ENCODE measurements at regions not wholly inside any gene's neighbourhood (a gene's known extent, or its start where the extent isn't known, plus 50 kb on each side); places are given as distances from the start of the nearest gene placed in this dataset.

- H3F3A ChIP-seq (ENCODE audit: insufficient read depth) = no peaks in the 10 kb centered on the region
- TF ChIP-seq, protein P1, sequence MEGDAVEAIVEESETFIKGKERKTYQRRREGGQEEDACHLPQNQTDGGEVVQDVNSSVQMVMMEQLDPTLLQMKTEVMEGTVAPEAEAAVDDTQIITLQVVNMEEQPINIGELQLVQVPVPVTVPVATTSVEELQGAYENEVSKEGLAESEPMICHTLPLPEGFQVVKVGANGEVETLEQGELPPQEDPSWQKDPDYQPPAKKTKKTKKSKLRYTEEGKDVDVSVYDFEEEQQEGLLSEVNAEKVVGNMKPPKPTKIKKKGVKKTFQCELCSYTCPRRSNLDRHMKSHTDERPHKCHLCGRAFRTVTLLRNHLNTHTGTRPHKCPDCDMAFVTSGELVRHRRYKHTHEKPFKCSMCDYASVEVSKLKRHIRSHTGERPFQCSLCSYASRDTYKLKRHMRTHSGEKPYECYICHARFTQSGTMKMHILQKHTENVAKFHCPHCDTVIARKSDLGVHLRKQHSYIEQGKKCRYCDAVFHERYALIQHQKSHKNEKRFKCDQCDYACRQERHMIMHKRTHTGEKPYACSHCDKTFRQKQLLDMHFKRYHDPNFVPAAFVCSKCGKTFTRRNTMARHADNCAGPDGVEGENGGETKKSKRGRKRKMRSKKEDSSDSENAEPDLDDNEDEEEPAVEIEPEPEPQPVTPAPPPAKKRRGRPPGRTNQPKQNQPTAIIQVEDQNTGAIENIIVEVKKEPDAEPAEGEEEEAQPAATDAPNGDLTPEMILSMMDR (IDR thresholded peaks at IDR 0.05; ENCODE audit: insufficient read depth, low read length, poor library complexity, severe bottlenecking) = no peak
- TF ChIP-seq EZH2phosphoT487 (conservative IDR thresholded peaks at IDR 0.05; ENCODE audit: low read length) = no peak
- no peaks in the 10 kb centered on the region for H3K9me2 ChIP-seq (replicated peaks; ENCODE audit: insufficient read depth, low read length)
- H3K27ac ChIP-seq (ENCODE audit: low read depth, low read length) = no peak overlapping the region
- no peaks in the 10 kb centered on the region for H3K27me3 ChIP-seq (ENCODE audit: low read length)
- no peak overlapping the region for H3K4me2 ChIP-seq (ENCODE audit: low read depth, low read length, poor library complexity, severe bottlenecking)
- H2AFZ ChIP-seq (ENCODE audit: low read depth, low read length, severe bottlenecking) = no peak overlapping the region
- H3K9ac ChIP-seq (ENCODE audit: low read length) = no peak overlapping the region
- no peaks in the 10 kb centered on the region for H4K20me1 ChIP-seq (ENCODE audit: low read depth, low read length)
- H3K9me3 ChIP-seq (ENCODE audit: insufficient read depth, low read length) = no peaks in the 10 kb centered on the region
- H3K4me3 ChIP-seq (ENCODE audit: insufficient read depth, low read length, poor library complexity, severe bottlenecking) = no peak overlapping the region
- H3K79me2 ChIP-seq (ENCODE audit: insufficient read depth, low read length) = no peaks in the 10 kb centered on the region
- H3K36me3 ChIP-seq (ENCODE audit: low read length) = no peaks in the 10 kb centered on the region
Measured at GRCh38 chr22:48501231-48501750, 1326.4 kb downstream of the BRD1 start.

DNA sequence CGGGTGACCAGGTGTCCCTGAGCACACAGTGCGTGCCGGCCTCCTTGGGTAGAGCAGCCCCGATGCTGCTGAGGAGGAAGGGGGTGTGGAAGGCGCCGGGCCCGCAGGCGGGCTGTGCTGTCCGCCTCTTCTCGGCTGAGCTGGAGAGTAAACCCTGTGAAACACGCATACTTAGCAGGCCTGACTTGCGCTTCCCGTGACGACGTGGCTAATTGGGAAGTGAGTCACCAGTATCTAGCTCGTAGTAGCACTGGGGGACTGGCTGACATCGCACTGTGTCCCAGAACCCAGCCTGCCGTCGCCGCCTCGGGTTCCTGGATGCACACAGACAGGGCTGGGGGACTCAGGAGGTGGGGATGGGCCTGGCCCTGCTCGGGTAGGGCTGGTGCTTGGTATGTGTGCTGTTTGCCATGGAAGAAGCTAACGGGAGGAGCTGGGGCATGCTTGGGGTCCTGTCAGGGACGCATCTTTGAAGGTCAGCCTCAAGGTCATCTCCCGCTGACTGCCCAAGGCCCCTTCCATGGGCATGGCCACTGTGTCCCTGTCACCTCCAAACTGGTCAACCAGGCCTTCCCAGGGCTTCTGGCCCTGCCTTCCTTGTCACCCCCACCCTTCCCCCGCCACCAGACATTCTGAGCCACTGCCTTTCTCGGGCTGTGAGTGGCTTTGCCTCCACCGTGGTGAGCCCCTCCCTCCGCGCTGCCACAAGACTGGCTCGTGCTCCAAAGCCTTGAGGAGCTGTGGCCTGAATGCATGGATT is 1327.0 kb downstream of the BRD1 start:
- Histone ChIP-seq H2AFZ (ENCODE audit: low read depth, low read length, severe bottlenecking) (no peak overlapping the region), H3K27me3 (ENCODE audit: low read length) (no peaks in the 10 kb centered on the region), H3F3A (ENCODE audit: insufficient read depth) (no peaks in the 10 kb centered on the region), H3K36me3 (ENCODE audit: low read length) (no peaks in the 10 kb centered on the region), H3K9ac (ENCODE audit: low read length) (no peak overlapping the region), H3K79me2 (ENCODE audit: insufficient read depth, low read length) (no peaks in the 10 kb centered on the region), H3K9me2 (replicated peaks; ENCODE audit: insufficient read depth, low read length) (no peaks in the 10 kb centered on the region), H4K20me1 (ENCODE audit: low read depth, low read length) (no peaks in the 10 kb centered on the region), H3K9me3 (ENCODE audit: insufficient read depth, low read length) (no peaks in the 10 kb centered on the region), H3K4me2 (ENCODE audit: low read depth, low read length, poor library complexity, severe bottlenecking) (no peak overlapping the region), H3K4me3 (ENCODE audit: insufficient read depth, low read length, poor library complexity, severe bottlenecking) (no peak overlapping the region), H3K27ac (ENCODE audit: low read depth, low read length) (no peak overlapping the region)
- TF ChIP-seq, protein P1 (IDR thresholded peaks at IDR 0.05; ENCODE audit: insufficient read depth, low read length, poor library complexity, severe bottlenecking) = no peak
- no peak for TF ChIP-seq EZH2phosphoT487 (conservative IDR thresholded peaks at IDR 0.05; ENCODE audit: low read length)

GRCh38 chr22:48499456-48500425 is 1327.9 kb downstream of the BRD1 start:
- Histone ChIP-seq H3K4me3 (ENCODE audit: insufficient read depth, low read length, poor library complexity, severe bottlenecking) (no peak overlapping the region), H3K27ac (ENCODE audit: low read depth, low read length) (no peak overlapping the region), H3K9ac (ENCODE audit: low read length) (no peak overlapping the region), H3K36me3 (ENCODE audit: low read length) (no peaks in the 10 kb centered on the region), H3K9me2 (replicated peaks; ENCODE audit: insufficient read depth, low read length) (no peaks in the 10 kb centered on the region), H3K4me2 (ENCODE audit: low read depth, low read length, poor library complexity, severe bottlenecking) (no peak overlapping the region), H4K20me1 (ENCODE audit: low read depth, low read length) (no peaks in the 10 kb centered on the region), H3K27me3 (ENCODE audit: low read length) (no peaks in the 10 kb centered on the region), H2AFZ (ENCODE audit: low read depth, low read length, severe bottlenecking) (no peak overlapping the region), H3K9me3 (ENCODE audit: insufficient read depth, low read length) (no peaks in the 10 kb centered on the region), H3F3A (ENCODE audit: insufficient read depth) (no peaks in the 10 kb centered on the region), H3K79me2 (ENCODE audit: insufficient read depth, low read length) (no peaks in the 10 kb centered on the region)
- TF ChIP-seq, protein P1 (IDR thresholded peaks at IDR 0.05; ENCODE audit: insufficient read depth, low read length, poor library complexity, severe bottlenecking) = no peak
- no peak for TF ChIP-seq EZH2phosphoT487 (conservative IDR thresholded peaks at IDR 0.05; ENCODE audit: low read length)
